HG03097 (cell line): ENCODE measurements at regions not wholly inside any gene's neighbourhood (a gene's known extent, or its start where the extent isn't known, plus 50 kb on each side); places are given as distances from the start of the nearest gene placed in this dataset.

Source experiments
- ATAC-seq: cut with Tn5 transposase; IDR thresholded peaks from one replicate; pipeline ENCODE4 v1.9.1; 2021; ENCODE audit not compliant: unreplicated experiment, low FRiP score

DNA sequence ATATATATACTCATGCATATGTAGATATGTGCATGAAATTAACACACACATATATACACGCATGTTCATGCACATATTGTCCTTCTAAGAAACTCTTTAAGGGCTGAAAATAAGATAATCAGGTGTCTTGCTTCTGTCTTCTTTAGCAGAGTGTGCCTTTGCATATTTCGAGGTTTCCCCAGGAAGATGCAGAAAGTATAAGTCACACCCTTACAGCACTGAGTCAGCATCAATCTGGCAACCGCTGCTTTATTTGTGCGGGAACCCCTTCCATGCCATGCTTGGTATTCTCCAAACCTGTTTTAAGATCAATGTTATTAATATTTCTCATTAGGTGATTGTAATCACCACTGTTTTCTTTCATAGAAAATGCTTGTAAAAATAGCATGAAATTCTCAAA, 557.9 kb downstream of the CAAP1 start:
- no peak for ATAC-seq

DNA sequence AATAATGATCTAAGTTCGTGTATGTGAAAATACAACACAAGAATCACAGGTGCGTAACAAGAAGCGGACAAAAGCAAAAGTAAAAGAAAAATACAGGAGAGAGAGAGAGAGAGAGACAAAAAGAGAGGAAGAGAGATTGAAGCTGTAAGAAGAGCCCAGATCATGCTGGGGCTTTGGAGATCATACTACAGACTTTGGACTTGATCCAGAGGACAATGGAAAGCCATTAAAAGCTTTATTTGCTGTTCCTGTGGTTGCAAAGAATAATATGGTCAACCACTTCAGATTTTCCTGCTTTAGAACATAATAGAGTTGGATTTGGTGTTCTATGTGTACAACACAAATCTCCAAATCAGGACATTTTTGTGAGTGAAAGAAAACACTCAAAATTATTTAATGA, 561.4 kb downstream of the CAAP1 start:
- ATAC-seq: no peak

DNA sequence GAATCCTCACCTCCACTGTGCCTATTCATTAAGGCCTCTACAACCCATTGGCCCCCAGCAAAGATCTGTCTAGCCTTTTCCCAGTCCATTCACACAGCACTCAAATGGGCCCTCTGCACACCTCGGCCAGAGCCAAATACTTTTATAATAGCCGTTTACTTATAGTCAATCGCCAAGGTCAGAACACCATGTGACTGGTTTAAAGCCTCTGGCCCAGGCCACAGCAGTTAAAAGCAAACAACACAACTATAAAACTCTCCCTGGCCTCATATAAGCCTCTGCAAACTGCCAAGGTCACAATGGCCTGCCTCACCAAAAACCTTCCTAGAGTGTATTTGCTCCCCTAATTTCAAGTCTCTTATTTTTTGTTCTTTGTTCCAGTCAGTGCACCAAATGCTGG, 562.6 kb downstream of the CAAP1 start:
- ATAC-seq: no peak

DNA sequence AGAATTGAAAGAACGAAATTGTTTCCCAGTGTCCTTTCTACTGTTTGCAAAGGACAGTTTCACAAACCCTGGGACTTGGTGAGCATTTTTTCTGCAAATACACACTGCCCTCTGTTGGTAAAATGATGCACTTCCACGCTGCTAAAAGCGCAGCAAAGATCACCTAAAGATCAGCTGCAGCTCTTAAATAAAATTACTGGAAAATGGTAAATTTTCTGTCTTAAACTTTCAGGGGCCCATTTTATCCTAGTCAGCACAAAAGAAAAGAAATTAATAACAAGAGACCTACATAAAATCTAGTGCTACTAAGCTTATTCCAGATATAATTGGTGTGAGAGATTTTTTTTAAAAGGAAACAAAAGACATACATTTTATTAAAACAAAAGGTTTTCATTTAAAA, 566.0 kb downstream of the CAAP1 start:
- peak; percentile 57 for ATAC-seq

DNA sequence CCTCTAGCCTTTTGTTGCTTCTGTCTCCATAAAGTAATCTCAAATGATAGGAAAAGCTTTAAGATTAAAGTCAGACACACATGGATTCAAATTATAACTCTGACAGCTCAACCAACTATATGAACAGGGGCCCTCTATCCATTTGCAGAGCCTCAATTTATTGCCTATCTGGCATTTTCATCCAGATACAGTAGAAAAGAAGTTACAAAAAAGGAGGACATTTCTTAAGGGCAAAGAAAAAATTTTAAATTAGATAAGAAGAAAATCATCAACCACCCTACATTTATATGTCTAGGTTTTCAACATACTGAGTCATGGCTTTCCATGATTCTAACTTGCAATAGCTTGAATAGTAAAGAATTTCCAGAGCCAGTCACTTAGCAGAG, 567.2 kb downstream of the CAAP1 start:
- no peak for ATAC-seq

DNA sequence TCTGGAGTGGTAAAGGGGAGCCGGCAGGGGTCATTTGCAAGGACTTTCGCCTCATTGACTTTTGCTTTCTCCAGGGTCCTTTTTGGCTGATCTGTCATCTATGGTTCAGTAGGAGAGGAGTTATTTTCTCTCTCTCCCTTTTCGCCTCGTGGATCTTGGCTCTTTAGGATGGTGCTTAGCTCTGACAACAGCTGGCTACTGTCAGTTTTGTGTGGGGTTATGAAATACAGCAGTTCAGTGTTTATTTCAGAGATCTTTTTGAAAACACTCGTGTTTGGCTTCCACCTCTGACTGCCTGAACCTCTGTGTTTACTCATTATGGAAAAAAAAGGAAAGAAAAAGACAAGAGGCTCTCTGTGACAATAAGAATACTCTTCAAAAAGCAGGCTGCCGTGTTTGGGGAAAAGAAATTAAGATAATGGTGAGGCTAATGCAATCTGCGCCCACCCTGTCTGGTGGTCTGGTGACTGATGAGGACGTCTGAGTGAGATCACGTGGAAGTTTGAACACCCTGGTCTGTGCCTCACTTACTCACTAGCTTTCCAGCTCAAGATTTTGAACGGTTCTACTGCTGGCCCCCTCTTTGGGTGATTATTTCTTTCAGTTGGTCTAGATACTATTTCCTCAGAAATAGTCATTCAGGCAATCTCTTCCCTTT, 567.7 kb downstream of the CAAP1 start:
- no peak for ATAC-seq

DNA sequence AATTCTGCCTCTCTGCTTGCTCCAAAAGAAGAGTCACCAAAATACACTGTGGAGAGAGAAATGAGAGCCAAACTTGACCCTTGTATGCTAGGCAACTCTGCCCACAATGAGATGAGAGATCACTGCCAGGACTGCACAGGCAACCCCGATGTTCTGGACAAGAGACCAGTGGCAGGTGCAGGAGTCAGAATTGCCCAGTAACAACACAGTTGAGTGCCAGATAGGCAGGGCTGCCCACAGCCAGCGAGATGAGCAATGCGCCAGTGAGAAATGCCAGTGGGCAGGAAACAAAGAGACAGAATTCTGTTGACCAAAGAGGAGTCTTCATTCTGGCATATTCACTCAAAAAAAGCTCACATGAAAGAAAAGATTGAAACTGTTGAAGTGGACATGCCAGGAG, 570.7 kb downstream of the CAAP1 start:
- no peak for ATAC-seq

DNA sequence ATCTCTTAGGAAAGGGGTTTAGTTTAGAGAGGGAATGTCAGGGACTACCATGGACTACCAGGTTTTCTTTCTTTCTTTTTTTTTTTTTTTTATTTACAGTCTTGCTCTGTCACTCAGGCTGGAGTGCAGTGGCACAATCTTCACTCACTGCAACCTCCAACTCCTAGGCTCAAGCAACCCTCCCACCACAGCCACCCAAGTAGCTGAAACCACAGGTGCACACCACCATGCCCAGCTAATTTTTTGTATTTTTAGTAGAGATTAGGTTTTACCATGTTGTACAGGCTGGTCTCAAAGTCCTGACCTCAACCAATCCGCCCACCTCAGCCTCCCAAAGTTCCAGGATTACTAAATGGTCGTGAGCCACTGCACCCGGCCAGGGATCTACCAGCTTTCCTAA, 572.7 kb downstream of the CAAP1 start:
- no peak for ATAC-seq

DNA sequence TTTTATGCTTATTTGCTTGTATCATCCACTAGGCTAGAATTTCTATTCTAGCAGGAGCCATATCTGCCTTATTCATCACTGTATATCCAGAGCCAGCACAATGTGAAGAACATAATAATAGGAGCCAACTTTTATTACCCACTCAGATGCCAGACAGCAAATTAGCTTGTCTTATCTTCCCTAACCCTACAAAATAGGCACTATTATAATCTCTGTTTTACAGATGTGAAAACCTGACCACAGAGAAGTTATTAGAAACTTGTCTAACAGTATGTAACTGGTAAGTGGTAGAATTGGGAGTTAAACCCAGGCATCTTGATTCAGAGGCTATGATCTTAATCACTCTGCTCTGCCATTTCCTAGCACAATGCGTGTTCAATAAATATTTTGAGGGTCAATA, 579.5 kb downstream of the CAAP1 start:
- ATAC-seq: no peak

DNA sequence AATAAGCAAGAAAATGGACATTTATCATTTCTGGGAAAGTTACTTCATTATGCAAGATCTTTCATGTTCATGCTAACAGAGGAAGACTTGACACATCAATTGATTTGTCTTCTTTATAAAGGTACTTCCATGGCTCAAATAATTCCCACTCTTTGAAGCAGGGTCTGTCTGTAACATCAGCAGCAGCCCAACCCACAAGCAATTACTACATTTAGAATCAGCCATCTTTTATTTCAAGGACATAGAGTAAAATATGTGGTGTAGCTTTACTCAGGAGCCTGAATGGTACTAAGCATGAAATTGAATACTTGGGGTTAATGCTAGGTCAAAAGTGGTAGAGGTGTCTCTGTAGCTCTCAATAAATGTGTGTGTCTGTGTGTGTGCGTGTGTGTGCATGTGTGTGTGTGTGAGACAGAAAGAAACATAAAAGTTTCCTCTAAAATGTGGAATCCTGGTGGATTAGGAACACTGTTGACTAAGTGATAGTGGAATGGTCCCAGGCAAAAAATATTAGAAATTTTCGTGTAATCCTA, 581.1 kb downstream of the CAAP1 start:
- ATAC-seq: no peak

DNA sequence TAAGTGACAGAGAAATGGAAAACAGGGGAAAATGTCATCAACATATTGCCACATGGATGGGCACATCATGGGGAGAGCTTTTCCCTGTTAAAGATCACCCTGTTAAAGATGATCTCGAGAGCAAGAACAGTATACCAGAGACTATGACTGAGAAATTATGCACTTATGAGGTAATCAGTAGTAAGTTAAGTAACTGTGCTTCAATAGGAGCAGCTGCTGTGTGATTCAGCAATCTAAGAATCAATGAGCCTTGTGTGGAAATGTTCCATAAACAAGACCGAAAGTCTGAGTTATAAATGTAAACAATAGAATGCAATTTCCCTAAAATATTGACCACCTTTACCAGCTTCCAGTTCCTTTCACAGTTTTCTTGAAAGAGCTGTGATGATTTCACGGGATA, 582.3 kb downstream of the CAAP1 start:
- ATAC-seq: no peak

DNA sequence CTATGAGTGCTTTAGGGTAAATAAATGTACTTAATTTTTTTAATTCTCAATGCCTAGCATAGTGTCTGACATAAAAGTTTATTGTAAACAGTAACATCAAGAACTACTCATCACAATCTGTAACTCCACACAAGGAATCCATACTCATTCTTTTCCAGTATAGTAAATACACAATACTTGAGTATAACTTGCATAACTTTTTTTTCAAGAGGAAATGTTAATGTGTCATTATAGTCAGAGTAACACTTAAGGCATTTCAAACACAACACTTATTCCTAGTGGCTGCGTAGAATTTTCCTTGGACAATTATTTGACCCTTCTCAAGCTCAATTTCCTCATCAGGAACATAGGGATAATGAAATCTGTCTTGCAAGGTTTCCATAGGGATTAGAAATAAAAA, 584.3 kb downstream of the CAAP1 start:
- no peak for ATAC-seq

DNA sequence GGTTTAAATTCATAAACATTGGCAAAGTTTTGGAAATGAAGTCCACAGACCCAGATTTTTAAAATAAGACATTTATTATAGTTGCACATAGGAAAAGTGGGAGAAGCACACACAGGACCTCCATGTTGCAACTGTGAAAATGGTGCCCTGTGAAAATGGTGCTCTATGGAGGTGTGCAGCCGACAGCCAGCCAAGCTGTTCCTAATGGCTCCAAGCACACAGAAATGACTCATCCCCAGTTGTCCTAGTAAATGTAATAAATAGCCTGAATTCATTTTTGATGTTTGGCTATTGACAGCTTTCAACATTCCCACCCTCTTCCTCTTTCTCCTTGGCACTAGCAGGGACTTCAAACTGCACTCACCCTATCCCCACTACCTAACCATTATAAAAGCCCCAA, 590.9 kb downstream of the CAAP1 start:
- no peak for ATAC-seq

DNA sequence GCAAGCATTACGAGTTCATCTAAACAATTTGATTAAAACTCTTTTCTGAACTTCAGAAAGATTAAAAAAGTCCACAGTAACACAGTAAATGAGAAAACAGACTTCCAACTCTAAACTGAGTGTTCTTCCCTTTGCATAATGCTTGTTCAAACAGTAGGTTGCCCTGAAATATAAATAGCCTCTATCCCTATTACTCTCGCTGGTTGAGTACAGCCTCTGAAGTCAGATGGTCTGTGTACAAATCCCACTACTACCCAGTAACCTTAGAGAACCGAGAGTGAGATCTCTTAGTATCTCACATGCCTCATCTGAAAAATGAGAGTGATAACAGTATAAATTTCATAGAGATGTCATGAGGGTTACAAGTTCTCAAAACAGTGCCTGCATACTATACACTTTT, 591.6 kb downstream of the CAAP1 start:
- ATAC-seq: no peak

DNA sequence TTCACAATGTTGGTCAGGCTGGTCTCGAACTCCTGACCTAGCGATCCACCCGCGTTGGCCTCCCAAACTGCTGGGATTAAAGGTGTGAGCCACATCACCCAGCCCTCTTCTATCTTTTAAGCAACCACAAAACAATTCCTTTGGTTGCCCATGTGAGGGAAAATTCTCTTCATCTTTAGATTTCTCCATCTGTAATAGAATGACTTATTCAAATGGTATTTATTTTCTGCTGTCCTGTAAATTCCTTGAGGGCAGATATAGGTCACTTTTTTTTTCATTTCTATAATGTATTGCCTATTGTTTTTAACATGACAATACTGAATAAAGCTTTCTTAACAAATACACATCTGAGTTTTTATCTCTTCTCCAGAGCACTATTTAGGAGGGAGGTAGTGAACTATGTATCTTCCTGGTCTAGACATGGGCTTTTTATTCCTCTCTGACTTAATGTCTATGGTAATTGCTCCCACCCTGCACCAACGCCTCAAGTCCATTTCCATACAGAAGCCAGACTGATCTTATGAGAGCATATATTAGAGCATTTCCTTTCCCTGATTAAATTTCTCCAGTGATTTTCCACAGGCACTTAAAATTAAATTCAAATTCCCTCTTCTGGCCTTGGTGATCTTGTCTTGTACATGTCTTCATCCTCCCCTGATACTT, 595.6 kb downstream of the CAAP1 start:
- no peak for ATAC-seq

DNA sequence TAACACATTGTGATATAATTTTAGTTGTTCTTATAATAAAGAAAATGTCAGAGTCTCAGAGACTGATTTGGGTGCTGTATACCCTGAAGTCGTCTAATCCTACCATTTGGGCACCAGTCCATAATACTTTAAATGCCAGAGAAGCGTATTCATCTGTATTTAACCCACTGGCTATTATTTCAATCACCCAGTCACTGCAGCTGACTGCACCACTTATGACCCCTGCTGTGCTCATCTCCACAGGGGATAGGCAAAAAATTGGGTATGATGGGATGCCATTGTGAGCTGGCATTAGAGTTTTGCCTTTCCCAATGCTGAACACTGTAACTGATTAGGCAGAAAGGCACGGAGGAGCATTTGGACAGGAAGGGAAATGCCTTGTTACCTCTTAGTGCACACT, 599.7 kb downstream of the CAAP1 start:
- no peak for ATAC-seq

DNA sequence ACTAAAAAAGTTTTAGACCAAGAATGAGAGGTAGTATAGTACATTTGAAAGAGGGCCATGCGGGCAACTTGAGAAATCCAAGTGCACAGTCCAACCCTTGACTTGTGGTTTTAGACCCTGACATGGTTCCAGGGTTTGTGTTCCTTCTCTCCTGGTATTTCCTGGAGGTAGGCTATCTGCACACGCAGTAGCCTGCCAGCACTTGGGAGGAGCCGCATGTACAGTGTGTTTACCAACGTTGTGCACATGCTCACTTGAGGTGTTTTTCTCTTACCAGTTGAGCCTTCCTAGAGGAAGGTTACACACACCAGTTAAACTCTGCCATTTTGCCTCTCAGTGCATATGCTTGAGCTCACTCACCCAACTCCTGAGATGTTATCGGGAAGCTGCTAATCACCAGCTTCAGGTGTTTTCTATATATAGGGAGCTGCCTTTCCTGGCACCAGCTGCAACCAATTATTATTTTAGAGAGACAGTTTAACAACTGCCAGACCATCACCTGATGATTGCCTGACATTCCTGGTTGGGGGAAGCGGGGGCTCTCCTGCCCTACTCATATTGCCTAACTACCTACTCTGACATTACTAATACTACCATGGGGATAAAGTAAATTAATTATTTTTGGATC, 593.4 kb upstream of the TUSC1 start:
- no peak for ATAC-seq

DNA sequence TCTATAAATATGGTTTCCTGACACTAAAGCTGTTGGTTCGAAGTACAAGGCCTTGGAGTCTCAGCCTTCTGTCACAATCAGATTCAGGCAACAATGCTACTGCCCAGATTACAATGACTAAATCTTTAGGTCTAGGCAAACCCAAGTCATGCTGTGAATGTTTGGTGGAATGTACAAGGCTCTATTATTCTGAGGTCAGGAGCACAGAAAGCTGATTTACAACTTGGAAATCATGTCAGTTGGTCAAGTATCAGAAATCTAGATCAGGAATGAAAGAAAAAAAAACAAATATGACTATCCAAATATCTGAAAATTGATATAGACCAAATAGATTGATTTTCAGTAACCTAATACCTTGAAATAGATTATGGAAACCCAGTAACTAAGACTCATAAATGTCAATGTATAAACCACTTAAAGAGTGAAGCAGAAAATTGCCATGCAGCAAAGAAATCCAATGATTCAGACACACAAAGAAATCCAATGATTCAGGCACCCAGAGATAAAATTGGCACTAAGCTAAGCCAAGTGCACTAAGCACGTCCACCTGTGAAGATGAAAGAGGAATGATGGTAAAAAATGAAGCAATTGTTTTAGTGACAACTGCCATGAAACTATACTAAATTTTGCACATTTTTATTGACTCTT, 588.0 kb upstream of the TUSC1 start:
- no peak for ATAC-seq

DNA sequence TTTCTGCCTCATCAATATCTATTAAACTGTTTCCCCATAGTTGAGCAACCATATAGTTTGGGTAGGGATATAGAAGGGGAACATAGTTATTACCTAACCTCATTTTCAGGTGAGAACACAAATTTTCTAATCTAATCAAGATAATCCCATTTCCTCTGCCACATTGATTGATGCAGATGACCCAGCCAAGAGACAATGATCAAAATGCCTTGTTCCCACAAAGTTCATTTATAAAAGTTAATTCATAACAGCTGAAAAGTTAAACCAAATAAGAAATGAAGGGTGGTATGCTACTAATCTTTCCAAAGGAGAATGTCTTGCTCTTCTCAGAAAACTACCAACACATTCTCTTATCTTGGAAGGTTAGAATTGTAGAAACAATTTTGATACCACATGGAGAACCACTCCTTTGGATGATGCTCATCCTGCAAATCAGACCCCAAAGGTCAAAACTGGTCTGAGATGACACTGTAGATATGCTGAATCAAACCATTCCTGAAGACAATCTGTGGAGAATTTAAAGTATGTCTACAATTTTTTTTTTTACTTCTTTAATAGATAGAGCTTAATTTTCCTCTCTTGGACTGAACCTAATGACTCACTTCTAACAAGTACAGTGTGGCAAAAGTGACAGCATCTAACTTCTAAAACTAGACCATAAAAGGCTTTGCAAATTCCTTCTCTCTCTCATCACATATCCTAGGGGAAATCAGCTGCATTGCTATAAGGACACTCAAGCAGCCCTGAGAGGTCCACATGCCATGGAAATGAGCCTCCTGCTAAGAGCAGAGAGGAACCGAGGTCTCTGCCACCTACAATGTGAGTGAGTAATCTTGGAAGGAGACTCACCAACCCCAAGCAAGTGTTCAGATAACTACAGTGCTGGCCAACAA, 586.7 kb upstream of the TUSC1 start:
- ATAC-seq: no peak

DNA sequence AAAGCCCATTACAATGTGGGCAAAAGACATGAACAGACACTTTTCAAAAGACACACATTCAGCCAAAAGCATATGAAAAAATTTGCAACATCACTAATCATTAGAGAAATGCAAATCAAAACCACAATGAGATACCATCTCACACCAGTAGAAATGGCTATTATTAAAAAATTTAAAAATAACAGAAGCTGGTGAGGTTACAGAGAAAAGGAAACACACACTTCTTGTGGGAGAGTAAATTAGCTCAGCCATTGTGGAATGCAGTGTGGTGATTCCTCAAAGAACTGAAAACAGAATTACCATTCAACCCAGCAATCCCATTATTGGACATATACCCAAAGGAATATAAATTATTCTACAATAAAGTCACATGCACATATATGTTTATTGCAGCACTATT, 585.2 kb upstream of the TUSC1 start:
- no peak for ATAC-seq
